Kidney capillary endothelial cell (primary cell): ENCODE measurements at regions not wholly inside any gene's neighbourhood (a gene's known extent, or its start where the extent isn't known, plus 50 kb on each side); places are given as distances from the start of the nearest gene placed in this dataset.
"Not testable (repeated sequence)": the region's sequence is repeated elsewhere in the genome, so short reads cannot be mapped to it uniquely, and the experiment has no call there.

Source experiments
- DNase-seq: peaks from one replicate; pipeline ENCODE4 v3.0.0-alpha.2; 2018; ENCODE audit warnings: low spot score

GRCh38 chr2:89797320-89798038, 1106.0 kb downstream of the RPIA start:
- DNase-seq = no peak

- DNase-seq = not testable (repeated sequence)
These were observed 1109.7 kb downstream of the RPIA start for GRCh38 chr2:89801207-89801606.

- not testable (repeated sequence) for DNase-seq
These were observed 1114.9 kb downstream of the RPIA start for GRCh38 chr2:89806363-89806762.

GRCh38 chr2:89811295-89811694, 1119.8 kb downstream of the RPIA start:
- DNase-seq = no peak

- not testable (repeated sequence) for DNase-seq
These were observed 1120.4 kb downstream of the RPIA start for GRCh38 chr2:89811910-89812309.

GRCh38 chr2:89814359-89814758, 1122.9 kb downstream of the RPIA start:
- not testable (repeated sequence) for DNase-seq

- no peak for DNase-seq
These were observed 1127.4 kb downstream of the RPIA start for GRCh38 chr2:89818873-89819272.

- no peak for DNase-seq
These were observed 1128.3 kb downstream of the RPIA start for GRCh38 chr2:89819809-89820208.

- DNase-seq = no peak
These were observed 1128.8 kb downstream of the RPIA start for GRCh38 chr2:89820248-89820647.

- DNase-seq = no peak
These were observed 1130.0 kb downstream of the RPIA start for GRCh38 chr2:89821455-89821945.

GRCh38 chr2:89822342-89822741, 1130.9 kb downstream of the RPIA start:
- DNase-seq = not testable (repeated sequence)

GRCh38 chr2:89823556-89823955, 1132.1 kb downstream of the RPIA start:
- DNase-seq = no peak

GRCh38 chr2:89825034-89825433, 1133.6 kb downstream of the RPIA start:
- no peak for DNase-seq

- DNase-seq = not testable (repeated sequence)
These were observed 1135.3 kb downstream of the RPIA start for GRCh38 chr2:89826741-89827140.

- not testable (repeated sequence) for DNase-seq
These were observed 1136.4 kb downstream of the RPIA start for GRCh38 chr2:89827829-89828228.

- DNase-seq = not testable (repeated sequence)
These were observed 1136.9 kb downstream of the RPIA start for GRCh38 chr2:89828416-89828815.

GRCh38 chr2:89828961-89829631, 1137.6 kb downstream of the RPIA start:
- DNase-seq = not testable (repeated sequence)

- no peak for DNase-seq
These were observed 1138.4 kb downstream of the RPIA start for GRCh38 chr2:89829828-89830227.

- not testable (repeated sequence) for DNase-seq
These were observed 1139.1 kb downstream of the RPIA start for GRCh38 chr2:89830341-89831218.

GRCh38 chr2:89831641-89832498, 1140.4 kb downstream of the RPIA start:
- no peak for DNase-seq

- no peak for DNase-seq
These were observed 1141.8 kb downstream of the RPIA start for GRCh38 chr2:89833116-89833779.
